GM12892 (cell line): ENCODE measurements at regions not wholly inside any gene's neighbourhood (a gene's known extent, or its start where the extent isn't known, plus 50 kb on each side); places are given as distances from the start of the nearest gene placed in this dataset.

Source experiments
- POLR2AphosphoS5 ChIP-seq: IDR thresholded peaks from 2 replicates; pipeline ENCODE4 v1.6.1; 2011; ENCODE audit warnings: low read depth, low read length, control low read depth
- TAF1 ChIP-seq: IDR thresholded peaks from 2 replicates; pipeline ENCODE4 v1.6.1; 2011; ENCODE audit warnings: low read depth, mild to moderate bottlenecking, control low read depth, low read length, borderline replicate concordance

- TF ChIP-seq POLR2AphosphoS5 (no peak), TAF1 (no peak)
Measured at GRCh38 chr5:29794141-29794787, 1399.2 kb upstream of the CDH6 start.
